ENCODE measurements at regions not wholly inside any gene's neighbourhood (a gene's known extent, or its start where the extent isn't known, plus 50 kb on each side); places are given as distances from the start of the nearest gene placed in this dataset.

GRCh38 chr16:65896448-65897153, 469.9 kb upstream of the CDH5 start (continued):
- TF ChIP-seq CHD7 (IDR thresholded peaks at IDR 0.05; ENCODE audit: insufficient replicate concordance, low read length) (no peak), RFX5 (IDR thresholded peaks at IDR 0.05; ENCODE audit: borderline replicate concordance, low read depth, low read length) (no peak), POU5F1 (IDR thresholded peaks at IDR 0.05; ENCODE audit: low read depth, low read length) (no peak), BCL11A (IDR thresholded peaks at IDR 0.05; ENCODE audit: low read depth in 2 of 2, low read length in 2 of 2) (no peak), ASH2L (IDR thresholded peaks at IDR 0.05; ENCODE audit: low read length) (no peak)

Measured in H1 (cell line).